Type B pancreatic cell (in vitro differentiated cells): ENCODE measurements at regions not wholly inside any gene's neighbourhood (a gene's known extent, or its start where the extent isn't known, plus 50 kb on each side); places are given as distances from the start of the nearest gene placed in this dataset.

ENCODE experiments used
- DNase-seq: peaks from one replicate; pipeline ENCODE4 v3.0.0; 2021; ENCODE audit warnings: mixed read lengths; ENCODE audit not compliant: unreplicated experiment; ENCODE audit errors: extremely low spot score
- H3K27ac Mint-ChIP-seq: 2 replicates; pipeline ENCODE4 v1.8.0; 2021; ENCODE audit warnings: mild to moderate bottlenecking, mixed read lengths
- H3K27me3 Mint-ChIP-seq: 2 replicates; pipeline ENCODE4 v1.8.0; 2021; ENCODE audit warnings: mixed read lengths
- H3K36me3 Mint-ChIP-seq: 2 replicates; pipeline ENCODE4 v1.8.0; 2021; ENCODE audit warnings: mixed read lengths
- H3K4me1 Mint-ChIP-seq: one replicate; pipeline ENCODE4 v1.8.0; 2021; ENCODE audit warnings: mixed read lengths; ENCODE audit not compliant: unreplicated experiment
- H3K4me3 Mint-ChIP-seq: 2 replicates; pipeline ENCODE4 v1.8.0; 2021; ENCODE audit warnings: mild to moderate bottlenecking, mixed read lengths
- H3K9me3 Mint-ChIP-seq: 2 replicates; pipeline ENCODE4 v1.8.0; 2021; ENCODE audit warnings: mixed read lengths
- TF ChIP-seq, protein P1 (sequence below): fragments of 200-600 bp; sonication (generic); conservative IDR thresholded peaks from 2 replicates; pipeline ENCODE4 v1.5.0; 2021; ENCODE audit warnings: antibody characterized with exemption, mild to moderate bottlenecking

DNA sequence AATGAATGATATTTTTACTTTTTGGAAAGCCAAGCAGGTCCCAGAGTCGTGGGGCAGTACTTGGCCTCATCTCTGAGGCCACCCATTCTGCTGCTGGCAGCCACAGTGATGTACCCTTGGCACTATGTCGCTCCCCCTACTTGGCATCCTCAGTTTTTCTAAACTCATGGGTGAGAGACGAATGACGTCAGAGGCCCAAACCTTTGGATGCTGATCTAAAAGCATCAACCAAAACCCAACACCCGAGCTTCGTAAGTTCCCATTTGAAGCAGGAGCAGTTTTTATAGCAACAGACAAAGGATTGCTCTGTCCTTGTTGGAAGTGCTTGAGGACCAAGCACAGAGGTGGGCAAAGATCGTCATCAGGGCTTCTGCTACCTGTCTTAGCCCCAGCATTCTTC lies 212.9 kb downstream of the PAX1 start:
- TF ChIP-seq, protein P1, sequence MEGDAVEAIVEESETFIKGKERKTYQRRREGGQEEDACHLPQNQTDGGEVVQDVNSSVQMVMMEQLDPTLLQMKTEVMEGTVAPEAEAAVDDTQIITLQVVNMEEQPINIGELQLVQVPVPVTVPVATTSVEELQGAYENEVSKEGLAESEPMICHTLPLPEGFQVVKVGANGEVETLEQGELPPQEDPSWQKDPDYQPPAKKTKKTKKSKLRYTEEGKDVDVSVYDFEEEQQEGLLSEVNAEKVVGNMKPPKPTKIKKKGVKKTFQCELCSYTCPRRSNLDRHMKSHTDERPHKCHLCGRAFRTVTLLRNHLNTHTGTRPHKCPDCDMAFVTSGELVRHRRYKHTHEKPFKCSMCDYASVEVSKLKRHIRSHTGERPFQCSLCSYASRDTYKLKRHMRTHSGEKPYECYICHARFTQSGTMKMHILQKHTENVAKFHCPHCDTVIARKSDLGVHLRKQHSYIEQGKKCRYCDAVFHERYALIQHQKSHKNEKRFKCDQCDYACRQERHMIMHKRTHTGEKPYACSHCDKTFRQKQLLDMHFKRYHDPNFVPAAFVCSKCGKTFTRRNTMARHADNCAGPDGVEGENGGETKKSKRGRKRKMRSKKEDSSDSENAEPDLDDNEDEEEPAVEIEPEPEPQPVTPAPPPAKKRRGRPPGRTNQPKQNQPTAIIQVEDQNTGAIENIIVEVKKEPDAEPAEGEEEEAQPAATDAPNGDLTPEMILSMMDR: no peak
- H3K27ac Mint-ChIP-seq: no peak overlapping the region
- DNase-seq: no peak
- H3K36me3 Mint-ChIP-seq: no peaks in the 10 kb centered on the region
- no peaks in the 10 kb centered on the region for H3K4me1 Mint-ChIP-seq
- H3K9me3 Mint-ChIP-seq: no peaks in the 10 kb centered on the region
- H3K27me3 Mint-ChIP-seq: no peaks in the 10 kb centered on the region
- no peak overlapping the region for H3K4me3 Mint-ChIP-seq

DNA sequence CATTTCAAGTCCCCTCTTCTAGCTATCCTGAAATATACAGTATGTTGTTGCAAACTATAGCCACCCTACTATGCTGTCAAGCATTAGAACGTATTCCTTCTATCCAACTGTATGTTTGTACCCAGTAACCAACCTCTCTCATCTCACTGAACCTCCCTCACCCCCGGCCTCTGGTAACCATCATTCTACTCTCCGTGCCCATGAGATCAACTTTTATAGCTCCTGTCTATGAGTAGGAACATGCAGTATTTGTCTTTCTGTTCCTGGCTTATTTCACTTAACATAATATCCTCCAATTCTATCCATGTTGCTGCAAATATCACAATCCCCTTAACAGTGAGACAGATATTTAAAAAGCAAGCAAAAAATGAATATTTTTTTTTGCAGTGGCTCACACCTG lies 196.9 kb downstream of the PAX1 start:
- Mint-ChIP-seq H3K36me3 (no peaks in the 10 kb centered on the region), H3K27ac (no peak overlapping the region), H3K4me1 (no peaks in the 10 kb centered on the region), H3K4me3 (no peak overlapping the region), H3K9me3 (no peaks in the 10 kb centered on the region), H3K27me3 (no peaks in the 10 kb centered on the region)
- DNase-seq: no peak
- TF ChIP-seq, protein P1: no peak

DNA sequence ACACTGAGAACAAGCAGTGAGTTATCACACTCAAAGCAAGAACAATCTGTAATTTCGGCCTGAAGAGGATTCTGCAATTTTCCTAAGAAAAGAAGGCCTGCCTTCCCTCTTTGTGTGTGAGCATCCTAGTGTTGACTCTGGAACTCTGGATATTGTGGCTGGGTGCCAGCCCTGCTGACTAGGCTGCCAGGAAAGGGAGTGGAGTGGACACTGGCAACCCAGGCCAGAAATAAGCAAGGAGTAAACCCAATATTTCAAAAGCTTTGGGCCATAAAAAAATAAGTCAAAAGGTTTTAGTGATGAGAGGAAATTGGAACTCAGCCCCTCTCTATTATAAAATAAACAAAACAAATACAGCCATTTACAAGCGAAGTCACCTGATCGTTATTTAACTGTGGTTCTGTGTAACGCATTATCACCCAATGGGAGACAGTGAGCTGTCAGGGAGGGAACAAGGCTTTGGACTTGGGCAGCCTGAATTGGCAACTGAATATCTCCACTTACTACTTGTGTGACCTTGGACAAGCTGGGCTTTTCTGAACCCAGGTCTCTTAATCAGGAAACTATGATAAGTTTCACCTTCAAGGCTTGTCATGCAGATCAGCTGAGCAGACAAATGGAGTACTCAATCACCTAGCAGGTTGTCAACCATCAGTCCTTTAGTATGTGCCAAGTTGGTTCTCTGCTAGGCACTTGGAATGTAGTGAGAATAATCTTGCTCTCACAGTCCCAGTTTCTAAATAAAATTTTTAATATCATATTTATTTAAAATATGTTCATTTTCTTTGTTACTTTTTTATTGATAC lies 196.2 kb downstream of the PAX1 start:
- H3K4me1 Mint-ChIP-seq: no peaks in the 10 kb centered on the region
- DNase-seq: no peak

DNA sequence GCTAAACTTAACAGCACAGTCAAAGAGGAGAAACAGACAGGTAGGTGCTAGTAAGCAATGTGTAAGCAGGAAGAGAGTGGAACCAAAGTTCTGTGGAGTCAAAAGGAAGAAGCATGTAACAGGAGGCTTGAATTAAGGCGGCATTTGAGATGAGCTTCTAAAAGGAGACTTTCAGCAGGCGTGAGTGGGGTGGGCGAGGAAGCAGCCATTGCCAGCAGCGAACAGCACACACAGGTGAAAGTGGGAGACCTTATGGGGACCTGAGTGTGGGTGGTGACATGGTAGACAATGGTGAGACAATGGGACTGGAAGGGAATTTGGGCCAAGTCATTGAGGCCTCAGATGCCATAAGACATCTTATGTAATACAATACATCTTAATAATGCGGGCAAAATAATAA lies 195.0 kb downstream of the PAX1 start:
- Mint-ChIP-seq H3K27me3 (no peaks in the 10 kb centered on the region), H3K4me3 (no peak overlapping the region)
- TF ChIP-seq, protein P1: no peak

More for the DNA sequence above, 196.2 kb downstream of the PAX1 start:
- Mint-ChIP-seq H3K27me3 (no peaks in the 10 kb centered on the region), H3K4me3 (no peak overlapping the region), H3K27ac (no peak overlapping the region), H3K9me3 (no peaks in the 10 kb centered on the region), H3K36me3 (no peaks in the 10 kb centered on the region)
- TF ChIP-seq, protein P1: no peak

DNA sequence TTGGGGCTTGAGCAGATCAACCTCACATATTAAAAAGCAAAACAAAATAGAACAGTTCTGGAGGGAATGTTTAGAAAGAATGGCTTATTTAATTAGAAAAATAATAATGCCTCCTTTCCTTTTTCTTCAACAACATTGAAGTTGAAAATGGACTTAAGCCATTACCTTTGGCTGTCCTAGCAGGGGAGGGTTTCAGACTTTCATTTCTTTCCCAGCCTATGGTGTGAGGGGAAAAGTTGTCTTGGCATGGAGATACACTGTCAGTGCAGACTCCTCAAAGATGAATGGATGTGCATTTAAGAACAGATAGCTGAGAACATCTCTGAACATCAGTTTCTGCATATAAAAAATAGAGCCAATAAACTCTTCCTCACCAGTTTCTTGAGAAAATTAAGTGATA lies 169.5 kb downstream of the PAX1 start:
- TF ChIP-seq, protein P1: no peak
- no peak overlapping the region for H3K4me3 Mint-ChIP-seq
- no peaks in the 10 kb centered on the region for H3K36me3 Mint-ChIP-seq
- H3K4me1 Mint-ChIP-seq: no peaks in the 10 kb centered on the region
- peaks cover 13% of the 10 kb centered on the region for H3K27me3 Mint-ChIP-seq
- H3K9me3 Mint-ChIP-seq: no peaks in the 10 kb centered on the region
- no peak for DNase-seq
- no peak overlapping the region for H3K27ac Mint-ChIP-seq

More for the DNA sequence above, 195.0 kb downstream of the PAX1 start:
- H3K36me3 Mint-ChIP-seq: no peaks in the 10 kb centered on the region
- H3K4me1 Mint-ChIP-seq: no peaks in the 10 kb centered on the region
- H3K27ac Mint-ChIP-seq: no peak overlapping the region
- no peak for DNase-seq
- no peaks in the 10 kb centered on the region for H3K9me3 Mint-ChIP-seq
